Body of pancreas (tissue), 4 donors: ENCODE measurements at regions not wholly inside any gene's neighbourhood (a gene's known extent, or its start where the extent isn't known, plus 50 kb on each side); places are given as distances from the start of the nearest gene placed in this dataset.

Source experiments
- POLR2A ChIP-seq, 3 donors: fragments of 450-650 bp; IDR thresholded peaks; one replicate each; pipeline ENCODE4 v1.6.1; 2016; ENCODE audit warnings: antibody characterized with exemption in 3 of 3, mild to moderate bottlenecking in 2 of 3
- TF ChIP-seq, protein P1 (sequence below), 7 experiments: fragments of 450-650 bp in 4 of 7; fragments of 200-600 bp in 3 of 7; sonication (generic) in 3 of 7; IDR thresholded peaks; one replicate each; pipeline ENCODE4 v1.5.1; 2016 to 2019; ENCODE audit warnings: antibody characterized with exemption in 7 of 7

- no peak for TF ChIP-seq POLR2A (IDR thresholded peaks at IDR 0.05)
- TF ChIP-seq, protein P1, sequence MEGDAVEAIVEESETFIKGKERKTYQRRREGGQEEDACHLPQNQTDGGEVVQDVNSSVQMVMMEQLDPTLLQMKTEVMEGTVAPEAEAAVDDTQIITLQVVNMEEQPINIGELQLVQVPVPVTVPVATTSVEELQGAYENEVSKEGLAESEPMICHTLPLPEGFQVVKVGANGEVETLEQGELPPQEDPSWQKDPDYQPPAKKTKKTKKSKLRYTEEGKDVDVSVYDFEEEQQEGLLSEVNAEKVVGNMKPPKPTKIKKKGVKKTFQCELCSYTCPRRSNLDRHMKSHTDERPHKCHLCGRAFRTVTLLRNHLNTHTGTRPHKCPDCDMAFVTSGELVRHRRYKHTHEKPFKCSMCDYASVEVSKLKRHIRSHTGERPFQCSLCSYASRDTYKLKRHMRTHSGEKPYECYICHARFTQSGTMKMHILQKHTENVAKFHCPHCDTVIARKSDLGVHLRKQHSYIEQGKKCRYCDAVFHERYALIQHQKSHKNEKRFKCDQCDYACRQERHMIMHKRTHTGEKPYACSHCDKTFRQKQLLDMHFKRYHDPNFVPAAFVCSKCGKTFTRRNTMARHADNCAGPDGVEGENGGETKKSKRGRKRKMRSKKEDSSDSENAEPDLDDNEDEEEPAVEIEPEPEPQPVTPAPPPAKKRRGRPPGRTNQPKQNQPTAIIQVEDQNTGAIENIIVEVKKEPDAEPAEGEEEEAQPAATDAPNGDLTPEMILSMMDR (IDR thresholded peaks at IDR 0.05), result no peak
These were observed 101.4 kb upstream of the UMPS start for GRCh38 chr3:124628863-124629262.
